ENCODE measurements at regions not wholly inside any gene's neighbourhood (a gene's known extent, or its start where the extent isn't known, plus 50 kb on each side); places are given as distances from the start of the nearest gene placed in this dataset.

DNA sequence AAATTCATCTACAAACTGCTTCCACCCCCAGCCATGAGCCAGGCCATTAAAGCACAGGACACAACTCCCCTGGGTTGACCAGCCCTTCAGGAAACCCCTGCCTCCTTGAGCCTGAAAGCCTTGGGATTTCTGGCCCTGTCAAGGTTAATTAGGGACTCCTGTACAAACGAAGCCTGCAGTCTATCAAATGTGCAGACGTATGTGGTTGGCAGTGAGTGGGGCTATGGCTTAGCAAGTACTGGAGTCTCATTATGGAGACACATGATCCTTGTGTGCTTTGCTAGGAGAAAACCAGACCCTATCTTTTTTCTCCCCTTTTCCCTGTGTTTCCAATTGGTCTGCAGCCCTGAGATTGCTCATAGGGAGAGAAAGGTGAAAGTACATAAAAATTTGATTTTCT is 588.3 kb upstream of the USP24 start:
- TF ChIP-seq, protein P1, sequence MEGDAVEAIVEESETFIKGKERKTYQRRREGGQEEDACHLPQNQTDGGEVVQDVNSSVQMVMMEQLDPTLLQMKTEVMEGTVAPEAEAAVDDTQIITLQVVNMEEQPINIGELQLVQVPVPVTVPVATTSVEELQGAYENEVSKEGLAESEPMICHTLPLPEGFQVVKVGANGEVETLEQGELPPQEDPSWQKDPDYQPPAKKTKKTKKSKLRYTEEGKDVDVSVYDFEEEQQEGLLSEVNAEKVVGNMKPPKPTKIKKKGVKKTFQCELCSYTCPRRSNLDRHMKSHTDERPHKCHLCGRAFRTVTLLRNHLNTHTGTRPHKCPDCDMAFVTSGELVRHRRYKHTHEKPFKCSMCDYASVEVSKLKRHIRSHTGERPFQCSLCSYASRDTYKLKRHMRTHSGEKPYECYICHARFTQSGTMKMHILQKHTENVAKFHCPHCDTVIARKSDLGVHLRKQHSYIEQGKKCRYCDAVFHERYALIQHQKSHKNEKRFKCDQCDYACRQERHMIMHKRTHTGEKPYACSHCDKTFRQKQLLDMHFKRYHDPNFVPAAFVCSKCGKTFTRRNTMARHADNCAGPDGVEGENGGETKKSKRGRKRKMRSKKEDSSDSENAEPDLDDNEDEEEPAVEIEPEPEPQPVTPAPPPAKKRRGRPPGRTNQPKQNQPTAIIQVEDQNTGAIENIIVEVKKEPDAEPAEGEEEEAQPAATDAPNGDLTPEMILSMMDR (IDR thresholded peaks at IDR 0.05; ENCODE audit: control extremely low read depth in 1 of 3, insufficient read depth in 1 of 3, low read depth in 1 of 3, low read length in 3 of 3): no peak
- TF ChIP-seq POLR2A (IDR thresholded peaks at IDR 0.05; ENCODE audit: control extremely low read depth in 1 of 2, low read depth in 2 of 2, low read length in 2 of 2): no peak
- TF ChIP-seq MAFK (IDR thresholded peaks at IDR 0.05; ENCODE audit: low read depth, low read length): no peak
- TF ChIP-seq RAD21 (IDR thresholded peaks at IDR 0.05 in 1 of 2, conservative IDR thresholded peaks at IDR 0.05 in 1 of 2; ENCODE audit: low read depth in 2 of 2, low read length in 2 of 2): no peak
- no peak for TF ChIP-seq POLR2AphosphoS5 (IDR thresholded peaks at IDR 0.05; ENCODE audit: low read depth, low read length)
- TF ChIP-seq, protein P2, sequence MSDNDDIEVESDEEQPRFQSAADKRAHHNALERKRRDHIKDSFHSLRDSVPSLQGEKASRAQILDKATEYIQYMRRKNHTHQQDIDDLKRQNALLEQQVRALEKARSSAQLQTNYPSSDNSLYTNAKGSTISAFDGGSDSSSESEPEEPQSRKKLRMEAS (IDR thresholded peaks at IDR 0.05): no peak
- no peak for TF ChIP-seq ASH2L (IDR thresholded peaks at IDR 0.05; ENCODE audit: low read length)
- no peak for TF ChIP-seq EZH2 (IDR thresholded peaks at IDR 0.05; ENCODE audit: low read depth, low read length, severe bottlenecking)
- TF ChIP-seq PHF8 (conservative IDR thresholded peaks at IDR 0.05; ENCODE audit: low read depth, low read length): no peak
